ENCODE measurements at regions not wholly inside any gene's neighbourhood (a gene's known extent, or its start where the extent isn't known, plus 50 kb on each side); places are given as distances from the start of the nearest gene placed in this dataset.

DNA sequence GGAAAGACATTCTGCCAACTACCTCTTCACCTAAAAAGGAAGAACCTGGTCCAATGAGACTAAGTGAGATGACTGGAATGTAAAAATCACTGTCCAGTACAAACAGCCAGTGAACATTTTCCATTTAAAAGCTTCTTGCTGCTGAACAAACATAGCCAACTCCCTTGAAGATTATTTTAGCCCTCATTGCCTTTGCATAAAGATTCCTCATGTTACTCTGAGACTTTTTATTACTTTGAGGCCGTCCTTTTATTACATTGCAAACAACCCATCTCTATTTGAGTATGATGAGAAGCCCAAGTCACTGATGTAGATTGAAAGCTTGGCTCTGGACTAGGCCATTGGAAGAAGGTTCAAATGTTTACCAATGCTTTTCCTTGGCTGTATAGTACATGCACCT lies 649.8 kb downstream of the CETN3 start:
- no peak overlapping the region for H3K4me3 ChIP-seq (ENCODE audit: low read depth, low read length)
- H3K27me3 ChIP-seq (ENCODE audit: insufficient read depth, low read length), result no peaks in the 10 kb centered on the region
- H2AFZ ChIP-seq (ENCODE audit: low read length, unreplicated experiment), result no peak overlapping the region
- H3K27ac ChIP-seq (ENCODE audit: low read depth, low read length), result no peak overlapping the region
- no peaks in the 10 kb centered on the region for H3K79me2 ChIP-seq (ENCODE audit: control insufficient read depth, insufficient read depth, low read length, unreplicated experiment)
- H3K4me1 ChIP-seq (ENCODE audit: control insufficient read depth, insufficient read depth, low read length, unreplicated experiment), result no peaks in the 10 kb centered on the region
- H3K36me3 ChIP-seq (ENCODE audit: insufficient read depth, low read length), result no peaks in the 10 kb centered on the region

DNA sequence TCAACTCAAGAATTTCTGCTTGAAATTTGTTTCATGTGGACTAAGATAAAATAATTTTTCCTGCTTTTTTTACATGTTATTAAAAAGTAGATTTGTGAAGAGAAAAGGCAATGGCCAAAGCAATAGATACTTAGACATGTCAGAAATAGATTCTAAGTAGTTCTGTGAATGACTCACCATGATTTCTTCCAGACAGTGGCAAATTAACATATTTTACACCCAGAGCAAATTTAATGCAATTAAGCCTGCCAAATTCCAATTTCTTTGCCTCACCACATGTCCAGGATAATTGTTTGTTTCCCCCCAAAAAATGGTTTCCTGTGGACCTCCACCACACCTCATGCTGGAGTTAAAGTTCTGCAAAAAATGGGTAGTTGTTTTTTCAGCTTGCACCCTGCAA lies 651.4 kb downstream of the CETN3 start:
- Histone ChIP-seq H2AFZ (ENCODE audit: low read length, unreplicated experiment) (no peak overlapping the region), H3K4me3 (ENCODE audit: low read depth, low read length) (no peak overlapping the region), H3K27ac (ENCODE audit: low read depth, low read length) (no peak overlapping the region), H3K36me3 (ENCODE audit: insufficient read depth, low read length) (no peaks in the 10 kb centered on the region), H3K4me1 (ENCODE audit: control insufficient read depth, insufficient read depth, low read length, unreplicated experiment) (no peaks in the 10 kb centered on the region), H3K79me2 (ENCODE audit: control insufficient read depth, insufficient read depth, low read length, unreplicated experiment) (no peaks in the 10 kb centered on the region), H3K27me3 (ENCODE audit: insufficient read depth, low read length) (no peaks in the 10 kb centered on the region)

DNA sequence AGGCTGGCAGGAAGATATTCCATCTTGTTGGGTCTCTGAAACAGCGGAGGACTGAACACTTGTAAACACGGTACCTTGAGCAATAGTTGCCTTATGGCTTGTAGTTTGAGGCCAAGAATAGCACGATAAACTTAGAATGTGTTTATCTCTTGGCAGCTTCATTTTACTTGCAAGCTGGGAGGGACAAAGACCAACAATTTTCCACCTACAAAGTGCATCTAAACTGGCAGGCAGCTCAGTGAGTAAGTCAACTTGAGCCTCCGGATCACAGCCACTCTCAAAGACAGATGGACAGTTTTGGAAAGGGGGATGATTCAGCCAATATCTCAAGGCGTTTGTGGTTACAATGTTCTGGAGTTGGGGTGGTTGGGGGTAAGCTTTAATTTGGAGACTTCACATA lies 652.6 kb downstream of the CETN3 start:
- Histone ChIP-seq H3K79me2 (ENCODE audit: control insufficient read depth, insufficient read depth, low read length, unreplicated experiment) (no peaks in the 10 kb centered on the region), H3K36me3 (ENCODE audit: insufficient read depth, low read length) (no peaks in the 10 kb centered on the region), H3K27me3 (ENCODE audit: insufficient read depth, low read length) (no peaks in the 10 kb centered on the region), H2AFZ (ENCODE audit: low read length, unreplicated experiment) (no peak overlapping the region), H3K4me1 (ENCODE audit: control insufficient read depth, insufficient read depth, low read length, unreplicated experiment) (no peaks in the 10 kb centered on the region), H3K27ac (ENCODE audit: low read depth, low read length) (no peak overlapping the region), H3K4me3 (ENCODE audit: low read depth, low read length) (no peak overlapping the region)

DNA sequence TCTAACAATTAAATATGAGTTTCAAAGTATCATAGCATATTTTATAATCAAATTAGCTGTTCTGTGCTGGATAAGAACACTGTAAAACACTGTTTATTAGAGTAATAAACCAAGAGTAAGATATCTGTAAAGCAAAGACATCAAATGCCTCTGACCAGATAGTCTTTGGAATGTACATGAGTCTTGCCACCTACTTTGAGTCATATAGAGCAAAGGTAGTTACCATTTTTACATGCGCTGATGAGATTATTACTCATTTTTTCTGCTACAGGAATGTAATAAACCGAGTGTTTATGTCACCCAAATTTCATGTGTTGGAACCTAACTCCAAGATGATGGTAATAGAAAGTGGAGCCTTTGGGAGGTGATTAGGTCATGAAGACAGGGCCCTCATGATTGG lies 654.5 kb downstream of the CETN3 start:
- H3K4me1 ChIP-seq (ENCODE audit: control insufficient read depth, insufficient read depth, low read length, unreplicated experiment), result no peaks in the 10 kb centered on the region
- H2AFZ ChIP-seq (ENCODE audit: low read length, unreplicated experiment), result no peak overlapping the region
- no peaks in the 10 kb centered on the region for H3K27me3 ChIP-seq (ENCODE audit: insufficient read depth, low read length)
- no peaks in the 10 kb centered on the region for H3K79me2 ChIP-seq (ENCODE audit: control insufficient read depth, insufficient read depth, low read length, unreplicated experiment)
- no peaks in the 10 kb centered on the region for H3K36me3 ChIP-seq (ENCODE audit: insufficient read depth, low read length)
- no peak overlapping the region for H3K4me3 ChIP-seq (ENCODE audit: low read depth, low read length)
- no peak overlapping the region for H3K27ac ChIP-seq (ENCODE audit: low read depth, low read length)

DNA sequence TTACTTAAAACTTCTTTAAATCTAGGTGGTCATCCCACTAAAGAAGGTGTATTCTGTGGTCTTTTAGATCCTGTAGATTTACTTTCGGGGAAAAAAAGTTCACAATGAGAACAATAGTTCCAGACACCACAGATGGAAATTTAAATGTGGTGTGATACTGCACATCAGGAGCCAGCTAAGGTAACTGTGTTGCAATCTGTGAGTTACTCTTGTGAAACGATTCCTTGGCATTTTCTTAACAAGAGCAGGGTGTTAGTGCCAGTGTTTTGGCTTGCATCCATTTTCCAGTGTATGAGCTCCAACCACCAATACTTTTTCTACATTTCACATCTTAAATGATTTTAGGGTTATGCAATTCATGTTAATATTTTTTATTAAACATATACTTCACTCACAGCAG lies 674.5 kb downstream of the CETN3 start:
- Histone ChIP-seq H2AFZ (ENCODE audit: low read length, unreplicated experiment) (no peak overlapping the region), H3K27me3 (ENCODE audit: insufficient read depth, low read length) (no peaks in the 10 kb centered on the region), H3K27ac (ENCODE audit: low read depth, low read length) (no peak overlapping the region), H3K36me3 (ENCODE audit: insufficient read depth, low read length) (no peaks in the 10 kb centered on the region), H3K79me2 (ENCODE audit: control insufficient read depth, insufficient read depth, low read length, unreplicated experiment) (no peaks in the 10 kb centered on the region), H3K4me1 (ENCODE audit: control insufficient read depth, insufficient read depth, low read length, unreplicated experiment) (peaks cover 2% of the 10 kb centered on the region), H3K4me3 (ENCODE audit: low read depth, low read length) (no peak overlapping the region)

DNA sequence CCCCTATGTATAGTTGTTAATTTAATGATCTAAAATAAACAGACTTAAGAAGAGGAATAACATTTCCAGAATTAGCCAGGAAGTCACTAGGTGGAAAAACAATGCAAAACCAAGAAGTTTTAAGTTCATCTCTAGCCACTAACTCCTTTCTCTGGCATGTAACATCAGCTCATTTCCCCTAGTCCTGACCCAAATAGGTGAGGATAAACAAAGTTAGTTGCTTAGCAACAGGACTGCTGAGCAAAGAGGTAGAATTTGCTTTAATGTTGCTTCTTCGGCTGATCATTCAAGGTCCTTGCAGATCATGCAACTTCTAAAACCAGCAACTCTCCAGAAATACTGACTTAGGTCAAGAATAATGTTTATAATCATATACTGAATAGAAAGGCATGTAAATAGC lies 675.8 kb downstream of the CETN3 start:
- H3K27me3 ChIP-seq (ENCODE audit: insufficient read depth, low read length), result no peaks in the 10 kb centered on the region
- no peaks in the 10 kb centered on the region for H3K36me3 ChIP-seq (ENCODE audit: insufficient read depth, low read length)
- no peak overlapping the region for H2AFZ ChIP-seq (ENCODE audit: low read length, unreplicated experiment)
- H3K4me1 ChIP-seq (ENCODE audit: control insufficient read depth, insufficient read depth, low read length, unreplicated experiment), result peaks cover 15% of the 10 kb centered on the region
- no peak overlapping the region for H3K27ac ChIP-seq (ENCODE audit: low read depth, low read length)
- no peak overlapping the region for H3K4me3 ChIP-seq (ENCODE audit: low read depth, low read length)
- no peaks in the 10 kb centered on the region for H3K79me2 ChIP-seq (ENCODE audit: control insufficient read depth, insufficient read depth, low read length, unreplicated experiment)

DNA sequence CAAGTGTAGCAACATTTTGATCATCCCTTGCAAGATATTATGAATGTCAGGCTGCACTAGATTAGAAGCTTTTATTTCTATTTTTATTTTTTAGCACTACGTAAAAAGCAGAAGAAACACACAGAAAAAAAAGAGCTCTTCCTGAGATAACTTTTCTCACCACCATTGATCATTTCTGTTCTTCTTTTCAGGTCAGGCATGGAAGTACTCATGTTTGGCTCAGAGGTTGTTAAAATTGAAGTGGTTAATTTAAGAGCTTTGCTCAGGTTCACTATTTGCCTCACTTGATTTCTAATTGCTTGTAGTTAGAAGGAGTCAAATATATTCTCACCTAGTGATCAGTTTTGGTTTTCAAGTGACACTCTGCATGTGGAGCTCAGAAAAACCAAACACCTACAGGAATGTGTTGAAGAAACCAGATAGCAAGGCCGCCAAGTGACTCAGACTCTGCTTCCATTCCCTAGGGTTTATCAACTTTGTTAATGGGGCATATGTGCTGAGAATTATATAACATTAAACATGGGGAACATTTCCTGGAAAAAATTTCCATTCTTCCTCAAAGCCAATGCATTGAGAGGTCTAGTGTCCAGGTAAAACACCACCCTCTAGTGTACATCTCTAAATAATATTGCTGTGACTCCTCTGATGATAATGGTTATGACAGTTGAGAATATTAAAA lies 679.8 kb downstream of the CETN3 start:
- no peaks in the 10 kb centered on the region for H3K36me3 ChIP-seq (ENCODE audit: insufficient read depth, low read length)
- H3K27ac ChIP-seq (ENCODE audit: low read depth, low read length), result no peak overlapping the region
- peaks cover 24% of the 10 kb centered on the region for H3K4me1 ChIP-seq (ENCODE audit: control insufficient read depth, insufficient read depth, low read length, unreplicated experiment)
- H3K79me2 ChIP-seq (ENCODE audit: control insufficient read depth, insufficient read depth, low read length, unreplicated experiment), result no peaks in the 10 kb centered on the region
- H2AFZ ChIP-seq (ENCODE audit: low read length, unreplicated experiment), result no peak overlapping the region
- H3K4me3 ChIP-seq (ENCODE audit: low read depth, low read length), result no peak overlapping the region
- no peaks in the 10 kb centered on the region for H3K27me3 ChIP-seq (ENCODE audit: insufficient read depth, low read length)

DNA sequence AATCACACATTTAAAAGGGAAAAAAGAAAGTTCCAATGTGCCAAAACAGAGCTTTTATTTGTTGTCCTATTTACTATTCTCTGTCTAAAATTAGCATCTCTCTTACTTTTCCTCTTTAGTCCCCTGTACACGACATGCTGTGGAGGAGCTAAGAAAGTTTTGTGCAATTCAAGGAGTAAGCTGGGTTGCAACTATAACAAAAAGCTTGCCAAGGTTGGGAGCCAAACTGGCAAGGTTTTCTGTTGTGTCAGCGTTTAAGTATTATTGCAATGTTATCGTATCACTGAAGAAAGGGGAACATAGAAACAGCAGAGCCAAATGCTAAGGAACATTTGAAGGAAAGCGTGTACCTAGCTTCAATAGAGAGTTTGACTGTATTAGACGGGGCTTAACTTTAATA lies 680.8 kb downstream of the CETN3 start:
- H3K27ac ChIP-seq (ENCODE audit: low read depth, low read length), result no peak overlapping the region
- H3K79me2 ChIP-seq (ENCODE audit: control insufficient read depth, insufficient read depth, low read length, unreplicated experiment), result no peaks in the 10 kb centered on the region
- H3K4me3 ChIP-seq (ENCODE audit: low read depth, low read length), result no peak overlapping the region
- H2AFZ ChIP-seq (ENCODE audit: low read length, unreplicated experiment), result no peak overlapping the region
- peaks cover 26% of the 10 kb centered on the region for H3K4me1 ChIP-seq (ENCODE audit: control insufficient read depth, insufficient read depth, low read length, unreplicated experiment)
- no peaks in the 10 kb centered on the region for H3K27me3 ChIP-seq (ENCODE audit: insufficient read depth, low read length)
- H3K36me3 ChIP-seq (ENCODE audit: insufficient read depth, low read length), result no peaks in the 10 kb centered on the region

DNA sequence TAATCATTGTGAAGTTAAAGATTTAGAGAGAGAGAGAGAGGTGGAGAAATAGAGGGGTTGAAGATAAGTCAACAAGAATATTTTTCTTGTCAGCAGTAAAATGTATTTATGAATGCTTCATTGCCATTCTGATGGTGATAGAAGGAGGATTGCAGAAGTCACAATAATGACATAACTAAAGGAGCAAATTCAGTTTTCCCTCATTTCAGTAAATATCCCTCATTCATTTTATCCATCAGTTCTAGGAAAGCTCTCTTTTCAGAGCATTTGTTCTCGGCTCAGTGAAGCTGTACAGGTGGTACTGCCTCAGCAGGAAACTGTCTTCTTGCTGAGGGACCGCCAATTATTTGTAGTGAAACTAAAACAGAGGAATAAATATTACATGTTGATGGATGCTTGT lies 681.4 kb downstream of the CETN3 start:
- no peak overlapping the region for H3K4me3 ChIP-seq (ENCODE audit: low read depth, low read length)
- H3K4me1 ChIP-seq (ENCODE audit: control insufficient read depth, insufficient read depth, low read length, unreplicated experiment), result peaks cover 33% of the 10 kb centered on the region
- no peaks in the 10 kb centered on the region for H3K27me3 ChIP-seq (ENCODE audit: insufficient read depth, low read length)
- H3K36me3 ChIP-seq (ENCODE audit: insufficient read depth, low read length), result no peaks in the 10 kb centered on the region
- no peak overlapping the region for H2AFZ ChIP-seq (ENCODE audit: low read length, unreplicated experiment)
- H3K27ac ChIP-seq (ENCODE audit: low read depth, low read length), result no peak overlapping the region
- no peaks in the 10 kb centered on the region for H3K79me2 ChIP-seq (ENCODE audit: control insufficient read depth, insufficient read depth, low read length, unreplicated experiment)

DNA sequence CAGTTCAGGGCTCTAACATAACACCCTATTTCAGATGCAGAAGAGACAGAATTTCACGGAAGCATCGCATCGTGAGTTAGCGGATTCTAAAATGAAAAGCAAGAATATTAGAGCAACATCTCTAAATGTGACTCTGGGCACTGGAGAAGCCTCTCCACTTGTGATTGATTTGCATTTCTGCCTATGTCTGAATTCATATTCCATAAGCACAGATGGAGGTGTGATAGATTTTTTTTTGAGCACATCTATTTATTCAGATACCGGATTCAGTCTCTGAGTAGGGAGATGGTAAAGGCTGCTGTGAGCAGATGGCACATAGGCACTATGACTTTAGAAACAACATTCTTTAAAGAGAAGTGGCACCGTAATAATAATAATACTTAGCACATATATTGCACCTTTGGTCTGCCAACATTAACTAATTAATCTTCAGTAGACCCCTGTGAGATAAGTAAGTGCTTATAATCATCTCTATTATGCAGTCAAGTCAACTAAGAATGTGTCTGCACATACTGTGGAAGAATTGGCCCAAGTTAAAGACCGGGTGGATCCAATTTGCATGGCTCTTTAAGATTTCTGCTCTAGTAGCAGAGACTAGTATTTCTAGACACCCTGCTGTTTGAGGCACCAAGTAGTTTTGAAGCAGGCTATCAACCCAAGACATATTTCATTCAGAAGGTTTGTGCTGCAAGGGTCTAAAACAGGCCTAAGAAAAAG lies 685.0 kb downstream of the CETN3 start:
- no peaks in the 10 kb centered on the region for H3K79me2 ChIP-seq (ENCODE audit: control insufficient read depth, insufficient read depth, low read length, unreplicated experiment)
- no peak overlapping the region for H2AFZ ChIP-seq (ENCODE audit: low read length, unreplicated experiment)
- no peaks in the 10 kb centered on the region for H3K36me3 ChIP-seq (ENCODE audit: insufficient read depth, low read length)
- no peaks in the 10 kb centered on the region for H3K27me3 ChIP-seq (ENCODE audit: insufficient read depth, low read length)
- H3K27ac ChIP-seq (ENCODE audit: low read depth, low read length), result no peak overlapping the region
- H3K4me3 ChIP-seq (ENCODE audit: low read depth, low read length), result no peak overlapping the region
- peaks cover 25% of the 10 kb centered on the region for H3K4me1 ChIP-seq (ENCODE audit: control insufficient read depth, insufficient read depth, low read length, unreplicated experiment)

DNA sequence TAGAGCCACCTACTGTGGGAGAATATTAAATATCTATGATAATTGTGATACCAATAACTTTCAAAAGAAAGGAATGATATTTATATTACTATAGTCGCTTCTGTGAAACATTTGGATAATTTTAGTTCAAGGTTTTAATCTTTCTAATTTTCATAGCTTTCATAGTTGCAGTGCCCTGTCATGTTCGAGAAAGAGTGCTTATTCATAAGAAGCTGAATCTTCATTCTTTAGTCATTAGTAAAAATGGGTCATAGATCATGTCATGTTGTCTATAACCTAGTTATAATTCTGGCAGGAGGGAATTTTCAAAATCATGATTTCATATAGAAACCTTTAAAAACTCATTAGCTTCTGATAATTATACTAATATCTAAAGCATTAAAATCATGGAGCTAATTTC lies 685.6 kb downstream of the CETN3 start:
- no peak overlapping the region for H2AFZ ChIP-seq (ENCODE audit: low read length, unreplicated experiment)
- no peak overlapping the region for H3K27ac ChIP-seq (ENCODE audit: low read depth, low read length)
- no peak overlapping the region for H3K4me3 ChIP-seq (ENCODE audit: low read depth, low read length)
- no peaks in the 10 kb centered on the region for H3K27me3 ChIP-seq (ENCODE audit: insufficient read depth, low read length)
- H3K4me1 ChIP-seq (ENCODE audit: control insufficient read depth, insufficient read depth, low read length, unreplicated experiment), result peaks cover 19% of the 10 kb centered on the region
- H3K36me3 ChIP-seq (ENCODE audit: insufficient read depth, low read length), result no peaks in the 10 kb centered on the region
- H3K79me2 ChIP-seq (ENCODE audit: control insufficient read depth, insufficient read depth, low read length, unreplicated experiment), result no peaks in the 10 kb centered on the region
